8988T (cell line): ENCODE measurements at regions not wholly inside any gene's neighbourhood (a gene's known extent, or its start where the extent isn't known, plus 50 kb on each side); places are given as distances from the start of the nearest gene placed in this dataset.

Experiments used
- DNase-seq: peaks from one replicate; pipeline ENCODE4 v3.0.0; 2011

GRCh38 chr12:92459850-92460249 lies 242.9 kb upstream of the PLEKHG7 start:
- DNase-seq = no peak

- no peak for DNase-seq
These were observed 243.8 kb upstream of the PLEKHG7 start for GRCh38 chr12:92458996-92459395.

- no peak for DNase-seq
These were observed 245.2 kb upstream of the PLEKHG7 start for GRCh38 chr12:92457458-92458180.

GRCh38 chr12:92452763-92453162 lies 250.0 kb upstream of the PLEKHG7 start:
- DNase-seq = no peak

- no peak for DNase-seq
These were observed 256.7 kb upstream of the PLEKHG7 start for GRCh38 chr12:92446083-92446460.

- DNase-seq = no peak
These were observed 257.3 kb upstream of the PLEKHG7 start for GRCh38 chr12:92445253-92446082.

GRCh38 chr12:92444763-92445162 lies 258.0 kb upstream of the PLEKHG7 start:
- no peak for DNase-seq

- DNase-seq = no peak
These were observed 260.0 kb upstream of the PLEKHG7 start for GRCh38 chr12:92442782-92443181.

GRCh38 chr12:92440072-92440471 lies 262.7 kb upstream of the PLEKHG7 start:
- DNase-seq = no peak

GRCh38 chr12:92439420-92439805 lies 263.4 kb upstream of the PLEKHG7 start:
- DNase-seq = no peak

- DNase-seq = no peak
These were observed 264.0 kb upstream of the PLEKHG7 start for GRCh38 chr12:92438641-92439419.

GRCh38 chr12:92437452-92437851 lies 265.3 kb upstream of the PLEKHG7 start:
- DNase-seq = no peak

GRCh38 chr12:92436856-92437255 lies 265.9 kb upstream of the PLEKHG7 start:
- DNase-seq = no peak

- no peak for DNase-seq
These were observed 268.2 kb upstream of the PLEKHG7 start for GRCh38 chr12:92434607-92435025.

- no peak for DNase-seq
These were observed 269.9 kb upstream of the PLEKHG7 start for GRCh38 chr12:92432724-92433441.

- DNase-seq = no peak
These were observed 271.6 kb upstream of the PLEKHG7 start for GRCh38 chr12:92431146-92431545.

- DNase-seq = no peak
These were observed 276.5 kb upstream of the PLEKHG7 start for GRCh38 chr12:92426332-92426731.

GRCh38 chr12:92425165-92425564 lies 277.6 kb upstream of the PLEKHG7 start:
- no peak for DNase-seq

- no peak for DNase-seq
These were observed 278.5 kb upstream of the PLEKHG7 start for GRCh38 chr12:92424338-92424737.

- no peak for DNase-seq
These were observed 276.1 kb upstream of the BTG1 start for GRCh38 chr12:92421701-92422100.

- DNase-seq = no peak
These were observed 275.4 kb upstream of the BTG1 start for GRCh38 chr12:92421042-92421441.

GRCh38 chr12:92419201-92419600 lies 273.6 kb upstream of the BTG1 start:
- no peak for DNase-seq

GRCh38 chr12:92418381-92418780 lies 272.7 kb upstream of the BTG1 start:
- no peak for DNase-seq
